Renal pelvis (tissue), 1 donor: ENCODE measurements at regions not wholly inside any gene's neighbourhood (a gene's known extent, or its start where the extent isn't known, plus 50 kb on each side); places are given as distances from the start of the nearest gene placed in this dataset.

Experiments used
- DNase-seq: peaks from one replicate; pipeline ENCODE4 v3.0.0-alpha.2; 2013

DNA sequence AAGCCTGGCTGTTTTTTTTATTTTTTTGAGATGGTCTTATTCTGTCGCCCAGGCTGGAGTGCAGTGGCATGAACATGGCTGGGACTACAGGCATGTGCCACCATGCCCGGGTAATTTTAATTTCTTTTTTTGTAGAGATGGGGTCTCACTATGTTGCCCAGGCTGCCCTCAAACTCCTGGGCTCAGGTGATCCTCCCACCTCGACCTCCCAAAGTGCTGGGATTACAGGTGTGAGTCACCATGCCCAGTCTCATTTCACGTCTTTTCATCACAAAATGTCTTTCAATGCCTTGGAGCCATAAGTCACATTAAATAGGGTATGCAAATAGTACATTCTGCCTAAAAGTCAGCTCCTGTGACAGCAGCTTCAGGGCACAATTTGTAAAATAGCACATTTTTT, 52.8 kb downstream of the SOX2 start:
- DNase-seq = no peak

DNA sequence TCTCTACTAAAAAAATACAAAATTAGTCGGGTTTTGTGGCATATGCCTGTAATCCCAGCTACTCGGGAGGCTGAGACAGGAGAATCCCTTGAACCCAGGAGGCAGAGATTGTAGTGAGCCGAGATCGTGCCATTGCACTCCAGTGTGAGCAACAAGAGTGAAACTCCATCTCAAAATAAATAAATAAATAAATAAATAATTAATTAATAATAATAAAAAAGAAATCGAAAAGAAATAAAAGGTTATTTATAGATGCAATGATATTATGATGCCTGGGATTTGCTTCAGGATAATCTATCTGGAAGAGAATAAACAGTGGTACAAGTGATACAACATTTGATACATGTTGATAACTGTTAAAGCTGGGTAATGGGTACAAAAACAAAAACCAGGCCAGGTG, 58.6 kb downstream of the SOX2 start:
- DNase-seq = no peak

DNA sequence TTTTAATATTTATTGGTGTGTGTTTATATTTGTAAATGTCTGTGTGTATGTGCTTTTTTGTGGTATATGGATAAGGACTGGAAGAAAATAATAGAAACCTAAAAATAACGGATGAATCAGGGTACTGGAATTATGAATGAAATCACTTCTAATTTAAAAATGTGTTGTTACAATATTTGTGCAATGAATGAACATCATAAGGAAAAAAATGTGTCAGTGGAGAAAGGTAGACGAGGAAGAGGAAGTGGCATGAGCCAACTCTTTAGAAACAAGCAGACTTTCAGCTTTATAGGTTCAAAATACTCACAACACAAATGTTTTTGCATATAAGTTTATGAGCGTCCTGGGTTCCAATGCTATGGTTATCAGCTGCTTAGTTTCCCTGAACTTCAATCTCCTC, 59.4 kb downstream of the SOX2 start:
- DNase-seq = no peak

DNA sequence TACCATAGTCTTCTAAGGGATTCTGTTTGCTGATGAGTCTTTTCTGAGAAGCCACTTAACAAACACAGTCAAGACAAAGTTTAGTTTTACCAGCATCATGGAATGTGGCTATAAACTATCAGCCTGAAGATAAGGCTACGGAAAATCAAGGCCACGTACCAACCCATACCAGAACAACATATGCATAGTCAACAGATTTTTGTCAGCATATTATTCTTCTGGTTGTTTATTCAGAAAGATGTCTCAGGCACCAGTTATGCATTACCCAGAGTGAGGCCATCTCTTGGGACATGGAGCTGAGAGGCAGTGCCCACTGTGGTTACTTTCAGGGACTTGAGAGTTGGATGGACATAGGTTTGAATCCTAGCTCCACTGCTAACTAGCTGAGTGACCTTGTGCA, 60.4 kb downstream of the SOX2 start:
- no peak for DNase-seq

DNA sequence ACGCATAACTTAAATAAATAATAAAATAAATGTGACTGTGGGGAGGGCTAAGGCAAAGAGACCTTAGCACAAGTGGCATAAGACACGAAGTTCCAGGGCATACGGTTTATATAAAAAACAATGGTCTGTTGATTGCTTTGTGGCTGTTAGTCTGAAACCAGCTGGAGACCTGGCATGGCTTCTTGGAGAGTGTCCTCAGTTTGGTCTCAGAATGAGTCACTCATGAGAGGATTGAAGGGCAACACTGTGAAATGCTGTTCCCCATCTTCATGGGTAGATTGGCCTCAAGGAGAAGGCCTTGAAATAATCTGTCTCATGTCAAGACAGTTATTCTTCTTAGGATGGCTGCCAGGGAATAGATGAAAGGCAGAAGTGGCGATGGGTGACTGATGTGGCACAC, 62.2 kb downstream of the SOX2 start:
- no peak for DNase-seq

DNA sequence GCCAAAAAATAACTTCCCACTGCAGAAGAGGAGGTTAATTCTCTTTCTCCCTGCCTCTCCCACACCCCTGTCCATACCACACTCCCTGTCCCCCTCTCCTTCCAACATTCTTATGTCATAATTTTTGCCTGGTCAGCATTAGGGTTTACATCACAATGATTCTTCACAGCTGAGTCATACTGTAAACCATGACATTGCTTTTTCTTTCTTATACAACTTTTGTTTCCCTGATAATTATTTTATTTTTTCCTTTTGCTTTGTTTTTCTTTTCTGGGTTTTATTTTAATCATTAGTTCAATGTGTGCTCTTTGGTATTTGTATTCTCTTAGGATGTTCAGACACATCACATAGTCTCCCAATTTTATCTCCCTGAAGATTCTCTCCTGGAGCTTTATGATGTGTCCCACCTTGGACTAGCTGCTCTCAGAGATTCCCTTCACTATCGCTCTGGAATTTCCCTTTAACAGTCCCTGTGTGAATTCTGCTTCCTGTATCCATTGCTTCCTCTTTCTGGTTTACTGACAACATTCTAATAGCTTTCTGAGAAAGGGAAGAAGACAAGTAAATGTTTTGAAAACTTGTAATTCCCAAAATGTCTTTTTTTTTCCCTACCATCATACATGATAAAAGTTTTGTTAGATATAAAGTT, 70.7 kb downstream of the SOX2 start:
- DNase-seq = no peak

DNA sequence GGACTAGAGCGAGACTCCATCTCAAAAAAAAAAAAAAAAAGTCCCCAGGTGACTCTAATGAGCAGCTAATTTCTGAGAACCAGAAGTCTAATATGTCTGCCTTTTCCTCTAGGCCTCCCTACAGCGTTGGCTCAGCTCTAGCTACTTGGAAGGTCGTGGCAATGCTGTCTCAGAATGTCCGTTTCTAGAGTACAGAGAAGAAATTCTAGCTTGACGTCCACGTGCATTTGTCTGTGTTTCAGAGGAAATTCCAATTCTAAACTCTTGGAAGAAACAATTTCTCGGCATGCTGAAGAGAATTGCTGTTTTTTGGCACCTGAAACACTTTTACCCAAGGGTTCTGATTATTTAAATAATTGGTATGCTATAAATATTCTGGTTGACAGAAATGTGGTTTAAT, 78.8 kb downstream of the SOX2 start:
- no peak for DNase-seq

DNA sequence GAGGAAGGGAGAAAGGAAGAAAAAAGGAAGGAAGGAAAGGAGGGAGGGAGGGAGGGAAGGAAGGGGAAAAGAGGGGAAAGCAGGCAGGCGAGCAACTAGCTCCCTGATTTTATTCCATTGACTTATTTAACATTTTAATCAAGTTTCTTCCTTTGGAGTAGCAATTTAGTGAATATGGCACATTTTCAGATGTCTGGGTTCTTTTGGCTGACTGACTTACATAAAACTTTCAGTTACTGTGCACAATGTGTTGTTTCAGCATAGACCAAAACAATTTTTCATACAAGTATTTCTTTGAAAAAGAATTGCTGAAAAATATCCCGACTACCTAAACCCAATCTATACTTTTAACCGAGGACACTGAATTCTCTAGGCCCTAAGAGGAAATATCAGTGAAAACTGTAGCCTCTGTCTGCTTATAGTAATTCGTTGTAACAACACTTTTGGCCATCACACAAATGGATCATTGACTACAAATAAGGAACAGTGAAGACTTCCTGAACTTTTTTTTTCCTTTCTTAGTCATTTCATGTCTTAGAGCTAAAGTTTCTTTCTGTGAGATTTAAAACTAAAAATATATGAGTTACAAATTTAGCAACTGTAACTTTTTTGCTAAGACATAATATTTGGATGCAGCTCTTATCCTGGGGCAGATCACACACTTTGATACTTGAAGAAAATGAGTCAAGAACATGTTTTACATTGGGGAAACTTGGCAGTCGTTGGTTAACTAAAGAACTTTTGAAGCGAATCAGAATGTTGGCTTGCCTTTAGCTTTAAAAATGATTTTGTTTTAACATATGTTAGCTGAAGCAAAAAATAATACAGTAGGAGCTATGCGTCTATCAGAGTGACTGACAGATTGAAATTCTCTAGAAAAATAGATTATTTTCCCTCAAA, 79.6 kb downstream of the SOX2 start:
- no peak for DNase-seq

DNA sequence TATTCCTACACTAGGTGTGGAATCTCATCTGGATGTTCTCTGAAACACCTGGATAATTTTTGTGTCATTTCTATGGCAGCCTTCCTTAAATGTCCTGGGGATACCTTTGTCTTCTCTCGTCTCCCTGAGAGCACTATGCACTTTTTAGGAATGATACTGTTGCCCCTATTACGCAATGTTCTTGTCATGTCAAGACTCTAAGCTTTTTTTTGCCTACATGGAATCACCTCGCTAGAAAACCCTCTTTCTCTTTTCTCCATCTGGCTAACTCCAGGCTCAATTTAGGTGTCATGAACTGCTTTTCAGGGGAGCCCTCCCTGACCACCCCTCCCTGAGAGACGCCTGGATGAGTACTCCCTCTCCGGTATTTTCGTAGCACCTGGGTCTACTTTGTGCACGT, 81.3 kb downstream of the SOX2 start:
- DNase-seq = no peak

DNA sequence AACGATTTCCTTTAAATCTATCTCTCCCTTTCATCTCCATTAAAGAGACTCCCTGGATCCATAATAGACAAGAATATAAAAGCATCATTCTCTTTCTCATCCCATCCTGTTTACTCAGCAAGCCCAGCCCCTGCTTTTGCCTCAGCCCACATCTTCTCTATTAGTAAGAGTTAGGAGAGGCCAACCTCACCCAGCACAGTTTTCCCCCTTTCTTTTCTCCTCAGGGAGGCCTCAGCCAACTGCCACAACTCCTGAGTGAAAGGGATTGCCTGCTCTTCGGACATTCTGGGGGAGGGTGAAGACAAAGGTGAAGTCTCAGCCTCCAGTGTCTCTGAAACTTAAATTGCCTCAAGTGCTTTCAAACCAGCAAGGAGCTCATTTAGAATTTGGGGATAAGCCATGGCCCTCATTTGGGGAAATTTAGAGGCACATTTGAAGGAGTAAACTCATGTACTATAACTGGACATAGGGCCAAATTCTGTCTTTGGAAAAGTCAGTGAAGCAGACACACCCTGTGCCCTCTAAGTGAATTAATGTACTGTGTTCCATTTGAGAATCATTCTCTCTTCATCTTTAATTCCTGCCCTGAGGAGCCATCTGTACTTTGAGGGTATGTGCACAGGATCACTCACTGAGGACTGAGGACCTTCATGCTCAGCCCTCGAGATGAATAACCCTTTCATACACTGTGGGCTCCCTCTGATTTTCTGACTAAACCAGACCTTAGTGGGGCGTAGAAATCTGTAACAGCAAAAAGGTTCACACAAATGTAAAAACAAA, 82.5 kb downstream of the SOX2 start:
- no peak for DNase-seq

DNA sequence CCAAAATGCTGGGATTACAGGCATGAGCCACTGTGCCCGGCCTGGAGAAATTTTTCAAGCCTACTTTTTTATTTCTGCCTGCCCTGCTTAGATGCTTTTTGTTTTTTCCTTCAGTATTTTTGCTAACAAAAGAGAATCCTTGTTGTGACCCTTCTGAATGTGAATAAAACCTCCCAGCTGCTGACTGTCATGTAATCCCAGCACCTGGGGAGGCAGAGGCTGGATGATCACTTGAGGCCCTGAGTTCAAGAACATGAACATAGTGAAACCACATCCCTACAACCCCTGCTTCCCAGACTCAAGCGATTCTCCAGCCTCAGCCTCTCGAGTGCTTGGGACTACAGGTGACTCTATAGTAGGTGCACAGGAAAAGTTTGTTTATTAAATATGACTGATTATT, 84.9 kb downstream of the SOX2 start:
- DNase-seq = no peak

DNA sequence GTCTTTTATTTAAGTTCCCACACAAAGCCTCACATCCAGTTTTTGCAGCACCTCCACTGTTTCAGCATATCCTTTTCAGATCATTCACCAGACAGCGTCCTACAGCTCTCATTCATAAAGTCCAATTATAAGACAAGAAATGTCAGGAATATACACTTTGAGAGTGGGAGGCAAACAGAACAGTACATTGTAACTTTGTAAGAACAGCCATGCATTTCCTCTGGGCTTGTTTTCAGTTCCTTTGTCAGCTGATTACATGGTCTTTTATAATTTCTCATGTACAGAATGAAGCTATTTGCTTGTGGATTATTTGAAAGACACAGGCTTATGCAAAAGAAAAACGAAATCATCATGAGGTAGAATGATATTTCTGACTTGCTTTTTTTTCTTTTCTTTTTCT, 85.7 kb downstream of the SOX2 start:
- no peak for DNase-seq

DNA sequence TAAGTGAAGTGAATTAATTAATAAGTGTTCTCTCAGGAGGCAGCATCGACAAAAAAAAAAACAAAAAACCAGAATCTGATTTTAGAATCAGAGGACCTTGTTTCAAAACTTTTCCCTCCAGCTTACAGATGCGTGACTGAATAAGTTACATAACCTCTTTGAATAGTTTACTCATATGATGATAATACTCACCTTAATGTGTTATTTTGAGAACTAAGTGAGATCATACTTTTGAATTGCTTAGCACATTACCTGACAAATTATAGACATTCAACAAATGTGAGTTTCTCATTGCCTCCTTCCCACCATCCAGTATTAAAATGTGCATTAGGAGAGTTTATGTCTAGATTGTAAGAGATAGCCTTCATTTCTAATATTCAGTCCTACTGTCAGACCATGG, 94.0 kb downstream of the SOX2 start:
- DNase-seq = no peak

DNA sequence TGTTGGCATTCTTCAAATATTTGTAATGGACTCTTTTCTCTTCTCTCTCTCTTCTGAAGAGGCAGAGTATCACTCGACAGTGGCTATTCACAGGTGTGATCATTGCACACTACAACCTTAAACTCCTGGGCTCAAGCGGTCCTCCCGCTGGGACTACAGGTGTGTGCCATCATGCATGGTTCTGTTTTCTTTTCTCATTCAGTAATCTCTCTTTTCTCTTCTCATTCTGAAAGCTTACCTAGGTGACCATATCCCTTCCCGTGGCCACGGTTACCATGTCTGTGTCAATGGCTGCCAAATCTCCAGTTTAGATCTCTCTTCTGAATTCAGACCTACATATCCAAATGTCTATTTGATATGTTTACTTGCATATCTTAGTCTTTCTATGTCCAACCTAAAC, 96.3 kb downstream of the SOX2 start:
- DNase-seq = no peak

DNA sequence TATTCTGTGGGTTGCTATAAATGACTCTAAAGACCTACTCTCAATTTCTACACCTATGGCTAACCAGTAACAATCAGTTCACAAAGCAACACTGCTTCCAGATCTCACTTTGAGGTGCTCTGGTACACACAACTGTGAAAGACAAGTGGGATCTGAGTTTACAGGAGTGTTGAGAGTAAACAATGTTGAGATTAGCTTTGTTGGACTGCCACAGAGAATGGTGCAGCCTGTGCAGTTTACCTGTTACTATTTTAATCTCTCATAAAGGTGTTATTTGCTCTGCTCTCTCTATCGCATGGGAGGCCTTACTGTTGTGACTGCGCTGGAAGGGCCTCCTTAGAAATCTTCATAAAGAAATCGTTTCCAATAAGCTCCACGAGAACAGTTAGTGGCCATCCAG, 112.0 kb downstream of the SOX2 start:
- no peak for DNase-seq

DNA sequence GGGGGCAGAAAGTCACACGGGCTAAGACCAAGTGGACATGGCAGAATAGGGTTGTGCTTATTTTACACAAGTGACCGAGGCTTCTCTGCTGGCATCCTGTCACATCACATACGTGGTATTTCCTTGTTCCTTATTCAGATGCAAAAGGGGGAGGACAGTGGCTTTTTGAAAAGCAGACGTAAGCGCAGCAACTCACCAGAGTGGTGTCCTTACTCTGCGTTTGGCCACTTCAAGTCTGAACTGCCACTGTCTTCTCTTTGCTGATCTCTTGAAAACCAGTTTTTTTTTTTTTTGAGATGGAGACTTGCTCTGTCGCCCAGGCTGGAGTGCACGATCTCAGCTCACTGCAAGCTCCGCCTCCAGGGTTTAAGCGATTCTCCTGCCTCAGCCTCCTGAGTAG, 113.2 kb downstream of the SOX2 start:
- DNase-seq = no peak

DNA sequence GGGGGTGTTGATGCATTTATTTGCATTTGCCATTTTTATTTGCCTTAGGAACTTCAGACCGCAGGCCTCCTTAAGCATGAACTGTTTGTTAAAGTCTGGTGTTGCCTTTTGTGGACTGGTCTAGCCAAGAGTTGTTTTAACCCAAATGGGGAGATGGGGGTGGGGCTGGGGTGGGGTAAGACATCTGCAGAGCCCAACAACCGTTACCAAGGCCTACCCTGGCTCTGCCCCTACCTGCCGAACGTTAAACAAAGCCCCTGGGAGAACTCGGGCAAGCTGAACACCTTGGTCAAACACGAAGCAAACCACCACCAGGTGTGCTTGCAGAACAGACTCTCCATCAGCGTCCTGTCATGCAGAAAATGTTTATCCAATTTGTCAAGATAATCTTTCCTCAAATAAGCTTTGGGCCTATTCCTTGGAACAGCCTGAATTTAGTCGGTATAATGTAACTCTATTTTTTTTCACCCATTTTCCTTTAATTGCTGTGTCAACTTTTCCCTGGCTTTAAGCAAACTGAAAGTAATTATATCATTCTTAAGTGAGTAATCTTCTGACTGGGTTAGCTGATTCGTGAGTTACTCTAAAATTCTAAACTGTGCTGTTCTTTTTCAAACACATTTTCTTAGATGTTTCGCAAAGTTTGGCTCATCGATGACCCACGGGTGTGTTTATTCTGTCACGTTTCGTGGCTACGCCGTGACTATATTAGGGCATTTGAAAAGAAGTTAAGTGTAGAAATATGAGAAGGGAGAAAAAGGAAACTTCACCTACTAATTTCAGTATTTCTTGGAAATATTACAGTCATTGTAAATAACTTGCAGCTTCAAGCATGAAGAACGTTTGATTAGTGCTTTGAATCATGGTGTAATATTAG, 127.6 kb downstream of the SOX2 start:
- DNase-seq = no peak

DNA sequence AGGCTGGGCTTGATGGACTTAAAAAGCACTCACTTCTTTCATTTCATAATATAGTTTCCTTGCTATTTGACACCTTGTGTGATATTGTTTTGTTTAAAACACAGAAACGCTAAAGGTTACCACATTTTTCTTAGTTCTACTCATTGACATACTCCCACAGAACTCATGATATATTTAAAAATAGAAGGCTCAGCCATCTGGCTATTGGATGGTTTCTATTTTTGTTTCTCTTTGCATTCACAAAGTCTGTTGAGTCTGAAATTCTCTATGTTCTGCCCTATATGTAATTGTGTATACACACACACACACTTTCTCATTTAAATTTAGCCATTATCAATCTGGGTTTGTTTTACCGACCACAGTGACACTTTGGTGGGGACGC, 128.2 kb downstream of the SOX2 start:
- no peak for DNase-seq

DNA sequence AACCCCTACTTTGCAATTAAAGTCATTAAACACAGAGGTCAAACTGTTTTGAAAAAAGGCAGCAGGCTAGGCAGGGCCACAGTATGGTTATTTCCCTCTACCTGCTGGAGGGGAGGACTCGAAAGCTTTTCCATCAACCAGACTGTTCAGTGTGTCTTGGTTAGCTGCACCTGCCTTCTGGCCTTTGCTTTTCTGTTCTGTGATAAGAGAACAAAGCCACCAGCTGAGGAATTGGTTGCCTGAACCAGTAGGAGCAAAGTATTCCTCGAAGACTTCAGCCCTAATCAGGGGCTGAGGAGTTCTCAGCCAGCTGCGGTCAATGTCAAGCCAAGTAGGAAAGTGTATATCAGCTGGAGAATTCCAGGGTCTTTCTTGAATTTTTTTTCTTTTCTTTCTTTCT, 132.5 kb downstream of the SOX2 start:
- no peak for DNase-seq

DNA sequence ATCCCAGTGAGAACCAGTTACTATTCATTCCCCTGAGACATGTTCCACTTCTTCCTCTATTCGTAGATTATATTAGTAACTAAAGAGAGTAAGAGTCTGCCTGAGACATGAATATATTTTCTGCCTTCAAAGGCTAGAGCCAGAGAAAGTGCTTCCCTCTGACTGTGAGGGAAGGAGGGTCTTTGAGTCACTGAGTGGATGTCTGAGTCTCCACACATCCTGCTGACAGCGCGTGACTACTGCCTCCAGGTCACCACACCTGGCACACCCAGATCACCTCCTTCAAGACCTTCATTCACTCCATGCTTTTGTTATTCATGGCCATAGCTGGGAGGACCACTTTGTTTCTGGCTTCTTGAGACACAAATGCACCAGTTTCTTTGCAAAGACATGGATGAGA, 135.6 kb downstream of the SOX2 start:
- DNase-seq = no peak

DNA sequence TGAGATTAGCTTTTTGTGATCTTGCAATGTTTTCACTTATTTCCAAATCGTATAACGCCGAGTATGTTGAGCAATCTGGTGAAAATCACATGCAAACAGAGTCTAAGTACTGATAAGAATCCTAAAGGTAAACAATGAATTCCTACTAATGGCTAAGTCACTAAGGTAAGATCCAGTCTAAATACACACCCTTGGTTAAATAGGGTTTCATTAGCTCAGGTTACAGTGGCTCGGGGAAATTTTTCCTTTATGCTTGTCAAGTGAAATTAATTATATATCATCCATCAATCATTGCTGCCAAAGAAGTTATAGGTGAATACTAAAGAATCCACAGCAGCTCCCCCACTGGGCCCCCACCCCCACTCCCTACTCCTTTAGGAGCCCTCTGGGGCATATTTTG, 139.3 kb downstream of the SOX2 start:
- no peak for DNase-seq

DNA sequence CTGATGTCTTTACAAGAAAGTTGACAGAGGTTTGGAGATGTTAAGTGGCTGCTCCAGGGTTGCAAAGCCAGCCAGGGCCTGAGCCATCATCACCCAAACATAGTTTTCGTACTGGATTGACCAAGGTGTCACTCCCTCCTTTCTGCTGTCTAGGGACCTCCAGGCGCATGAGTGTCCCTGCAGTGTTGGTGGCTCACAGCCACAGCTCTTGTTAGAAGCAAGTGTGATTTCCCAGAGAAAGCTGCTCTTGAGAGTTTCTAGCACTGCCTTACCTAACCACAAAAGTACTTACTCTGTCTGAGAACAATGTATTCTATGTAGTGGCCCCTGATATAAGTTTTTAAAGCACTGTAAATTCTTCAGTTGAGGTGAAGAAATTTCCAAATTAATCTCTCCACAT, 144.1 kb downstream of the SOX2 start:
- no peak for DNase-seq
